Liver (tissue), 8 donors: ENCODE measurements at regions not wholly inside any gene's neighbourhood (a gene's known extent, or its start where the extent isn't known, plus 50 kb on each side); places are given as distances from the start of the nearest gene placed in this dataset.

ENCODE experiments used
- DNase-seq: peaks from one replicate; pipeline ENCODE4 v3.0.0-alpha.2; 2017; ENCODE audit warnings: low spot score
- H3K27ac ChIP-seq, 2 donors: one replicate each; pipeline ENCODE4 v1.7.0; 2013; ENCODE audit warnings: inconsistent platforms in 2 of 2, low read length in 2 of 2, control low read depth in 1 of 2, low read depth in 1 of 2, mild to moderate bottlenecking in 1 of 2
- H3K27me3 ChIP-seq, 4 donors: one replicate each; pipeline versions ENCODE4 v1.6.1 to v1.7.0; 2013; ENCODE audit warnings: low read length in 3 of 4, inconsistent platforms in 1 of 4, mild to moderate bottlenecking in 1 of 4, moderate library complexity in 1 of 4; ENCODE audit not compliant: control insufficient read depth in 4 of 4, insufficient read depth in 4 of 4
- H3K36me3 ChIP-seq, 4 donors: one replicate each; pipeline versions ENCODE4 v1.6.1 to v1.7.0; 2013; ENCODE audit warnings: low read length in 3 of 4, mild to moderate bottlenecking in 3 of 4, low read depth in 1 of 4, moderate library complexity in 1 of 4; ENCODE audit not compliant: control insufficient read depth in 4 of 4, insufficient read depth in 3 of 4
- H3K4me1 ChIP-seq, 4 donors: one replicate each; pipeline versions ENCODE4 v1.6.1 to v1.7.0; 2013; ENCODE audit warnings: low read length in 3 of 4, mild to moderate bottlenecking in 3 of 4, moderate library complexity in 1 of 4; ENCODE audit not compliant: control insufficient read depth in 4 of 4, insufficient read depth in 4 of 4
- H3K4me3 ChIP-seq, 3 donors: one replicate each; pipeline versions ENCODE4 v1.6.1 to v1.7.0; 2013; ENCODE audit warnings: low read length in 3 of 3, control low read depth in 1 of 3, low read depth in 1 of 3, mild to moderate bottlenecking in 1 of 3
- H3K9ac ChIP-seq, 2 donors: one replicate each; pipeline ENCODE4 v1.7.0; 2013; ENCODE audit warnings: low read length in 2 of 2, mild to moderate bottlenecking in 2 of 2, moderate library complexity in 2 of 2, control low read depth in 1 of 2, low read depth in 1 of 2
- H3K9me3 ChIP-seq, 4 donors: one replicate each; pipeline versions ENCODE4 v1.6.1 to v1.7.0; 2013; ENCODE audit warnings: low read length in 3 of 4; ENCODE audit not compliant: control insufficient read depth in 4 of 4
- ATF3 ChIP-seq: IDR thresholded peaks from 2 replicates; pipeline ENCODE4 v1.6.1; 2016; ENCODE audit warnings: antibody characterized with exemption
- CTCF ChIP-seq: fragments of 150-350 bp; IDR thresholded peaks from 2 replicates; pipeline ENCODE4 v1.5.1; 2017; ENCODE audit warnings: improper control_type of control experiment, low read depth, low read length; ENCODE audit not compliant: missing input control
- EGR1 ChIP-seq, 2 donors: IDR thresholded peaks; 2 replicates each; pipeline ENCODE4 v1.6.1; 2016 to 2018; ENCODE audit warnings: antibody characterized with exemption in 2 of 2, low read depth in 2 of 2
- FOXA1 ChIP-seq: IDR thresholded peaks from 2 replicates; pipeline ENCODE4 v1.6.1; 2016; ENCODE audit warnings: antibody characterized with exemption
- FOXA2 ChIP-seq: IDR thresholded peaks from 2 replicates; pipeline ENCODE4 v1.6.1; 2016; ENCODE audit warnings: antibody characterized with exemption
- GABPA ChIP-seq, 2 donors: IDR thresholded peaks in 1 of 2; conservative IDR thresholded peaks in 1 of 2; 2 replicates each; pipeline ENCODE4 v1.6.1; 2016; ENCODE audit warnings: antibody characterized with exemption in 2 of 2, mild to moderate bottlenecking in 1 of 2, moderate library complexity in 1 of 2
- HNF4A ChIP-seq, 2 donors: conservative IDR thresholded peaks; 2 replicates each; pipeline ENCODE4 v1.6.1; 2016; ENCODE audit warnings: antibody characterized with exemption in 2 of 2, mild to moderate bottlenecking in 2 of 2
- HNF4G ChIP-seq: IDR thresholded peaks from 2 replicates; pipeline ENCODE4 v1.6.1; 2016; ENCODE audit warnings: antibody characterized with exemption
- JUND ChIP-seq, 2 donors: IDR thresholded peaks; 2 replicates each; pipeline ENCODE4 v1.6.1; 2016; ENCODE audit warnings: antibody characterized with exemption in 2 of 2
- MAX ChIP-seq: IDR thresholded peaks from 2 replicates; pipeline ENCODE4 v1.6.1; 2016; ENCODE audit warnings: antibody characterized with exemption
- RAD21 ChIP-seq, 2 donors: IDR thresholded peaks; 2 replicates each; pipeline ENCODE4 v1.6.1; 2016; ENCODE audit warnings: antibody characterized with exemption in 2 of 2, mild to moderate bottlenecking in 2 of 2
- RXRA ChIP-seq, 2 donors: IDR thresholded peaks; 2 replicates each; pipeline ENCODE4 v1.6.1; 2017 to 2018; ENCODE audit warnings: antibody characterized with exemption in 2 of 2, mild to moderate bottlenecking in 1 of 2
- SP1 ChIP-seq: IDR thresholded peaks from 2 replicates; pipeline ENCODE4 v1.6.1; 2018; ENCODE audit warnings: antibody characterized with exemption, mild to moderate bottlenecking
- TAF1 ChIP-seq: conservative IDR thresholded peaks from 2 replicates; pipeline ENCODE4 v1.6.1; 2016; ENCODE audit warnings: antibody characterized with exemption, mild to moderate bottlenecking
- YY1 ChIP-seq: IDR thresholded peaks from 2 replicates; pipeline ENCODE4 v1.6.1; 2016; ENCODE audit warnings: antibody characterized with exemption, mild to moderate bottlenecking
- ZBTB33 ChIP-seq: IDR thresholded peaks from 2 replicates; pipeline ENCODE4 v1.6.1; 2016; ENCODE audit warnings: antibody characterized with exemption
- WGBS: extraction: QIAGEN DNeasy Blood & Tissue Kit; methylation state at CpG from one replicate; pipeline ENCODE4 v1.1.7; 2013; 5-methylcytosine and 5-hydroxymethylcytosine counted together
- TF ChIP-seq, protein P1 (sequence below): IDR thresholded peaks from 2 replicates; pipeline ENCODE4 v1.6.1; 2016; ENCODE audit warnings: antibody characterized with exemption, mild to moderate bottlenecking
- donor health status: healthy.
- donor health status: healthy.
- donor health status: healthy.
- donor health status: healthy.
- donor health status: healthy.

- no peak overlapping the region for H3K27ac ChIP-seq
- no peak overlapping the region for H3K4me3 ChIP-seq
- no peaks in the 10 kb centered on the region for H3K36me3 ChIP-seq
- WGBS: 94% methylated on average over 3 of the region's 3 CpGs
- H3K4me1 ChIP-seq: peaks cover 11 to 29% (median 19%) of the 10 kb centered on the region in 4 donors
- no peak for TF ChIP-seq FOXA1
- TF ChIP-seq, protein P1, sequence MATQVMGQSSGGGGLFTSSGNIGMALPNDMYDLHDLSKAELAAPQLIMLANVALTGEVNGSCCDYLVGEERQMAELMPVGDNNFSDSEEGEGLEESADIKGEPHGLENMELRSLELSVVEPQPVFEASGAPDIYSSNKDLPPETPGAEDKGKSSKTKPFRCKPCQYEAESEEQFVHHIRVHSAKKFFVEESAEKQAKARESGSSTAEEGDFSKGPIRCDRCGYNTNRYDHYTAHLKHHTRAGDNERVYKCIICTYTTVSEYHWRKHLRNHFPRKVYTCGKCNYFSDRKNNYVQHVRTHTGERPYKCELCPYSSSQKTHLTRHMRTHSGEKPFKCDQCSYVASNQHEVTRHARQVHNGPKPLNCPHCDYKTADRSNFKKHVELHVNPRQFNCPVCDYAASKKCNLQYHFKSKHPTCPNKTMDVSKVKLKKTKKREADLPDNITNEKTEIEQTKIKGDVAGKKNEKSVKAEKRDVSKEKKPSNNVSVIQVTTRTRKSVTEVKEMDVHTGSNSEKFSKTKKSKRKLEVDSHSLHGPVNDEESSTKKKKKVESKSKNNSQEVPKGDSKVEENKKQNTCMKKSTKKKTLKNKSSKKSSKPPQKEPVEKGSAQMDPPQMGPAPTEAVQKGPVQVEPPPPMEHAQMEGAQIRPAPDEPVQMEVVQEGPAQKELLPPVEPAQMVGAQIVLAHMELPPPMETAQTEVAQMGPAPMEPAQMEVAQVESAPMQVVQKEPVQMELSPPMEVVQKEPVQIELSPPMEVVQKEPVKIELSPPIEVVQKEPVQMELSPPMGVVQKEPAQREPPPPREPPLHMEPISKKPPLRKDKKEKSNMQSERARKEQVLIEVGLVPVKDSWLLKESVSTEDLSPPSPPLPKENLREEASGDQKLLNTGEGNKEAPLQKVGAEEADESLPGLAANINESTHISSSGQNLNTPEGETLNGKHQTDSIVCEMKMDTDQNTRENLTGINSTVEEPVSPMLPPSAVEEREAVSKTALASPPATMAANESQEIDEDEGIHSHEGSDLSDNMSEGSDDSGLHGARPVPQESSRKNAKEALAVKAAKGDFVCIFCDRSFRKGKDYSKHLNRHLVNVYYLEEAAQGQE: no peak
- no peak for TF ChIP-seq GABPA (IDR thresholded peaks at IDR 0.05 in 1 of 2, conservative IDR thresholded peaks at IDR 0.05 in 1 of 2)
- TF ChIP-seq ATF3: no peak
- no peak for TF ChIP-seq TAF1
- TF ChIP-seq JUND (IDR thresholded peaks at IDR 0.05): no peak
- TF ChIP-seq MAX: no peak
- no peak for TF ChIP-seq SP1
- no peak for TF ChIP-seq FOXA2
- no peak for TF ChIP-seq RAD21 (IDR thresholded peaks at IDR 0.05)
- no peak for TF ChIP-seq ZBTB33
- no peak for TF ChIP-seq EGR1 (IDR thresholded peaks at IDR 0.05; ENCODE audit: low read depth in 2 of 2)
- TF ChIP-seq CTCF: no peak
- no peak for TF ChIP-seq RXRA (IDR thresholded peaks at IDR 0.05)
- no peak for TF ChIP-seq HNF4A (conservative IDR thresholded peaks at IDR 0.05)
- TF ChIP-seq HNF4G: no peak
- no peak for TF ChIP-seq YY1
- DNase-seq: no peak
- H3K27me3 ChIP-seq: no peaks in the 10 kb centered on the region
- no peaks in the 10 kb centered on the region for H3K9me3 ChIP-seq
- H3K9ac ChIP-seq: no peak overlapping the region
Measured at GRCh38 chr6:43995137-43995536, 132.1 kb downstream of the MRPL14 start.
